D721Med (cell line): ENCODE measurements at regions not wholly inside any gene's neighbourhood (a gene's known extent, or its start where the extent isn't known, plus 50 kb on each side); places are given as distances from the start of the nearest gene placed in this dataset.

Source experiments
- DNase-seq: peaks from one replicate; pipeline ENCODE4 v3.0.0; 2011; ENCODE audit warnings: low spot score; ENCODE audit not compliant: insufficient read length
- FAIRE-seq: peaks from 2 replicates; lab custom pipeline; 2011; peaks lifted over from hg19 to GRCh38; lab: Jason Lieb, UNC
- CTCF ChIP-seq: IDR thresholded peaks from 2 replicates; pipeline ENCODE4 v1.5.1; 2012; ENCODE audit warnings: mild to moderate bottlenecking, control low read depth; ENCODE audit not compliant: insufficient read depth; ENCODE audit errors: missing control alignments

- DNase-seq = no peak
- TF ChIP-seq CTCF = no peak
- no peak for FAIRE-seq
Measured at GRCh38 chrX:21168401-21169160, 205.6 kb upstream of the CNKSR2 start.

GRCh38 chrX:21171181-21171580 is 203.0 kb upstream of the CNKSR2 start:
- no peak for TF ChIP-seq CTCF
- DNase-seq (no peak), FAIRE-seq (no peak)

- no peak for DNase-seq
- no peak for FAIRE-seq
- TF ChIP-seq CTCF = no peak
Measured at GRCh38 chrX:21174439-21174838, 199.8 kb upstream of the CNKSR2 start.

GRCh38 chrX:21176921-21177571 is 197.2 kb upstream of the CNKSR2 start:
- DNase-seq (no peak), FAIRE-seq (no peak)
- no peak for TF ChIP-seq CTCF

GRCh38 chrX:21181232-21181853 is 192.9 kb upstream of the CNKSR2 start:
- DNase-seq = no peak
- FAIRE-seq = no peak
- TF ChIP-seq CTCF = no peak

GRCh38 chrX:21193196-21193595 is 181.0 kb upstream of the CNKSR2 start:
- DNase-seq (no peak), FAIRE-seq (no peak)
- TF ChIP-seq CTCF = no peak
